K562 (cell line): ENCODE measurements at regions not wholly inside any gene's neighbourhood (a gene's known extent, or its start where the extent isn't known, plus 50 kb on each side); places are given as distances from the start of the nearest gene placed in this dataset.

ENCODE experiments used
- ATAC-seq: fragments of 200-7000 bp; cut with Tn5 transposase; 3 replicates; pipeline ENCODE4 v1.9.1; 2020; ENCODE audit warnings: moderate library complexity
- BruUV-seq: library from RNA; stranded (reverse); fragments of 400-500 nt; replicated peaks from 2 replicates; lab custom pipeline; 2021; lab: Mats Ljungman, UMichigan
- CTCF ChIA-PET: fragments of 300-600 bp; formaldehyde crosslinking; extraction: SDS; loops from one replicate; lab custom pipeline; 2021; ENCODE audit warnings: low intra/inter-chr PET ratio; lab: Yijun Ruan, JAX
- POLR2A ChIA-PET: fragments of 300-600, 350-650 bp; sonication (Branson Sonifier 250); formaldehyde crosslinking; extraction: SDS; loops from one replicate; lab custom pipeline; 2021; ENCODE audit warnings: antibody characterized with exemption, inconsistent platforms; lab: Yijun Ruan, JAX
- DNase-seq, 4 experiments: peaks; one replicate each; pipeline versions ENCODE4 v3.0.0 to v3.0.0-alpha.2; 2011 to 2018; ENCODE audit warnings: low spot score in 3 of 4, mixed read lengths in 3 of 4; ENCODE audit errors: extremely low read depth in 1 of 4
- FAIRE-seq: peaks from 2 replicates; lab custom pipeline; 2011; peaks lifted over from hg19 to GRCh38; lab: Jason Lieb, UNC
- H2AFZ ChIP-seq: 2 replicates; pipeline ENCODE4 v1.6.0; 2011; ENCODE audit warnings: low read depth, low read length, control low read depth, inconsistent platforms
- H3K27ac ChIP-seq: fragments of 200-600 bp; 3 replicates; pipeline ENCODE4 v1.8.0; 2011; ENCODE audit warnings: low read depth, mild to moderate bottlenecking, control low read depth, inconsistent platforms, low read length, moderate library complexity, mixed read lengths; ENCODE audit errors: extremely low read depth
- H3K27me3 ChIP-seq, 2 experiments: fragments of 300-600 bp in 1 of 2; 2 replicates in 1 of 2; 3 replicates in 1 of 2; pipeline versions ENCODE4 v1.6.0 to v1.8.0; 2011; ENCODE audit warnings: inconsistent platforms in 2 of 2, low read length in 2 of 2, mild to moderate bottlenecking in 1 of 2, mixed read lengths in 1 of 2, moderate library complexity in 1 of 2; ENCODE audit not compliant: control insufficient read depth in 2 of 2, insufficient read depth in 2 of 2
- H3K36me3 ChIP-seq: fragments of 300-600 bp; 3 replicates; pipeline ENCODE4 v1.8.0; 2011; ENCODE audit warnings: mild to moderate bottlenecking, low read length, inconsistent platforms; ENCODE audit not compliant: control insufficient read depth, insufficient read depth
- H3K4me1 ChIP-seq, 2 experiments: fragments of 200-600 bp in 1 of 2; replicated peaks in 1 of 2; 2 replicates in 1 of 2; 3 replicates in 1 of 2; pipeline versions ENCODE4 v1.5.1 to v1.8.0; 2011; ENCODE audit warnings: inconsistent platforms in 2 of 2, low read length in 2 of 2, mild to moderate bottlenecking in 1 of 2, mixed read lengths in 1 of 2, moderate library complexity in 1 of 2; ENCODE audit not compliant: control insufficient read depth in 2 of 2, insufficient read depth in 2 of 2
- H3K4me2 ChIP-seq: 2 replicates; pipeline ENCODE4 v1.6.1; 2011; ENCODE audit warnings: low read length, control low read depth, inconsistent platforms, mixed read lengths; ENCODE audit not compliant: insufficient read depth
- H3K4me3 ChIP-seq: fragments of 200-600 bp; sonication (generic), shearing (Covaris generic); 2 replicates; pipeline ENCODE4 v1.5.1; 2016; ENCODE audit warnings: control low read depth, inconsistent platforms
- H3K79me2 ChIP-seq: fragments of 200-600 bp; 3 replicates; pipeline ENCODE4 v1.8.0; 2011; ENCODE audit warnings: low read length, inconsistent platforms; ENCODE audit not compliant: control insufficient read depth, insufficient read depth
- H3K9ac ChIP-seq, 2 experiments: 2 replicates each; pipeline versions ENCODE4 v1.6.0 to v1.6.1; 2011; ENCODE audit warnings: low read depth in 2 of 2, low read length in 2 of 2, control low read depth in 1 of 2, inconsistent platforms in 1 of 2, mild to moderate bottlenecking in 1 of 2, mixed read lengths in 1 of 2; ENCODE audit not compliant: insufficient read depth in 1 of 2
- H3K9me1 ChIP-seq: one replicate; pipeline ENCODE4 v1.6.0; 2011; ENCODE audit warnings: inconsistent platforms, mild to moderate bottlenecking, low read length, moderate library complexity; ENCODE audit not compliant: control insufficient read depth, insufficient read depth
- H3K9me3 ChIP-seq: replicated peaks from 2 replicates; pipeline ENCODE4 v1.5.1; 2011; ENCODE audit warnings: low read depth, low read length, inconsistent platforms; ENCODE audit not compliant: control insufficient read depth, insufficient read depth
- H4K20me1 ChIP-seq: replicated peaks from 2 replicates; pipeline ENCODE4 v1.6.1; 2011; ENCODE audit warnings: low read length, inconsistent platforms, mixed read lengths; ENCODE audit not compliant: control insufficient read depth, insufficient read depth
- CAMTA2 ChIP-seq: fragments of 250-450 bp; sonication (Bioruptor Pico); conservative IDR thresholded peaks from 2 replicates; pipeline ENCODE4 v1.5.1; 2022
- ILF3 ChIP-seq: fragments of 450-650 bp; IDR thresholded peaks from 2 replicates; pipeline ENCODE4 v1.6.1; 2018; ENCODE audit warnings: antibody characterized with exemption, mild to moderate bottlenecking, moderate library complexity, borderline replicate concordance
- POLR2H ChIP-seq: IDR thresholded peaks from 2 replicates; pipeline ENCODE4 v1.6.1; 2016; ENCODE audit warnings: missing genetic modification characterization, low read depth, mild to moderate bottlenecking, control low read depth, missing compliant biosample characterization, moderate library complexity
- TAL1 ChIP-seq: fragments of 450-650 bp; IDR thresholded peaks from 2 replicates; pipeline ENCODE4 v1.6.1; 2016; ENCODE audit warnings: mild to moderate bottlenecking
- USF1 ChIP-seq: sonication (generic); formaldehyde crosslinking; IDR thresholded peaks from 2 replicates; pipeline ENCODE4 v1.9.0; 2022; ENCODE audit warnings: mild to moderate bottlenecking, missing genetic modification reagents
- ZNF263 ChIP-seq: sonication (generic); formaldehyde crosslinking; IDR thresholded peaks from 2 replicates; pipeline ENCODE4 v1.8.0; 2022; ENCODE audit warnings: mild to moderate bottlenecking, missing genetic modification reagents, borderline replicate concordance
- ZZZ3 ChIP-seq: fragments of 450-650 bp; IDR thresholded peaks from 2 replicates; pipeline ENCODE4 v1.6.1; 2016; ENCODE audit warnings: antibody characterized with exemption, mild to moderate bottlenecking, moderate library complexity
- WGBS: fragments of 100-300 bp; shearing (Covaris generic); methylation state at CpG from one replicate; pipeline ENCODE4 v1.1.6; 2016; ENCODE audit warnings: low coverage, mixed read lengths; ENCODE audit not compliant: insufficient coverage; ENCODE audit errors: missing lambda C conversion rate; 5-methylcytosine and 5-hydroxymethylcytosine counted together
- in situ Hi-C: fragments of 300-500 bp; cut with MboI; formaldehyde crosslinking; loops from 4 replicates; pipeline ENCODE4 v1.15.0; 2018; ENCODE audit warnings: inconsistent platforms, mixed read lengths
- intact Hi-C: fragments of 100-400 bp; cut with micrococcal nuclease; formaldehyde crosslinking; loops from 2 replicates; pipeline ENCODE4 v1.14.2; 2022

GRCh38 chr17:45690625-45691275 is 93.4 kb upstream of the CRHR1 start:
- POLR2A ChIA-PET: interaction anchor here (0.7 to 0.8 kb wide), 2 partner anchors 156 to 204 kb away, joined by 3 to 4 read pairs; partner anchors contain the start of gene MAPT
- no peaks in the 10 kb centered on the region for H4K20me1 ChIP-seq
- no peak overlapping the region for H2AFZ ChIP-seq
- no peak for TF ChIP-seq TAL1
- no peak for TF ChIP-seq CAMTA2 (CRISPR knock-in tag)
- TF ChIP-seq ZNF263: no peak
- no peak for TF ChIP-seq ZZZ3
- TF ChIP-seq USF1 (CRISPR knock-in tag): no peak
- no peak for TF ChIP-seq POLR2H (tag)
- TF ChIP-seq ILF3: no peak
- TF ChIP-seq, all 486 proteins: peak for 0
- in situ Hi-C loops: no loop called here
- H3K79me2 ChIP-seq: no peaks in the 10 kb centered on the region
- DNase-seq (no peak), ATAC-seq (no peak), FAIRE-seq (no peak)
- H3K27ac ChIP-seq: no peak overlapping the region
- intact Hi-C loops: no loop called here
- no peak overlapping the region for H3K4me2 ChIP-seq
- H3K27me3 ChIP-seq: peaks cover 14 to 27% of the 10 kb centered on the region in 2 experiments; a peak in 4 of 5 replicates
- 22% methylated on average over 13 of the region's 13 CpGs for WGBS
- no peaks in the 10 kb centered on the region for H3K36me3 ChIP-seq
- BruUV-seq: no TSS peak
- H3K9me3 ChIP-seq: no peaks in the 10 kb centered on the region
- CTCF ChIA-PET: no interaction called here
- H3K4me1 ChIP-seq: peaks cover 3 to 14% of the 10 kb centered on the region in 2 experiments; a peak in 4 of 5 replicates
- no peak overlapping the region for H3K9ac ChIP-seq
- no peaks in the 10 kb centered on the region for H3K9me1 ChIP-seq
- H3K4me3 ChIP-seq: no peak overlapping the region
